Ishikawa (cell line): ENCODE measurements at regions not wholly inside any gene's neighbourhood (a gene's known extent, or its start where the extent isn't known, plus 50 kb on each side); places are given as distances from the start of the nearest gene placed in this dataset.

ENCODE experiments used
- CREB1 ChIP-seq: IDR thresholded peaks from 2 replicates; pipeline ENCODE4 v1.6.1; 2012; ENCODE audit warnings: low read depth
- EP300 ChIP-seq: IDR thresholded peaks from 2 replicates; pipeline ENCODE4 v1.6.1; 2012; ENCODE audit warnings: borderline replicate concordance
- FOXM1 ChIP-seq: IDR thresholded peaks from 2 replicates; pipeline ENCODE4 v1.6.1; 2012; ENCODE audit warnings: low read depth, borderline replicate concordance
- NFIC ChIP-seq: IDR thresholded peaks from 2 replicates; pipeline ENCODE4 v1.6.1; 2012
- RAD21 ChIP-seq: IDR thresholded peaks from 2 replicates; pipeline ENCODE4 v1.6.1; 2012; ENCODE audit warnings: low read depth
- TCF12 ChIP-seq: IDR thresholded peaks from 2 replicates; pipeline ENCODE4 v1.6.1; 2012; ENCODE audit warnings: low read depth
- TEAD4 ChIP-seq: IDR thresholded peaks from 2 replicates; pipeline ENCODE4 v1.6.1; 2012
- ZBTB7A ChIP-seq: IDR thresholded peaks from 2 replicates; pipeline ENCODE4 v1.6.1; 2012; ENCODE audit warnings: low read depth
- TF ChIP-seq, protein P1 (sequence below): IDR thresholded peaks from 2 replicates; pipeline ENCODE4 v1.6.1; 2012
- TF ChIP-seq, protein P2 (sequence below): IDR thresholded peaks from 2 replicates; pipeline ENCODE4 v1.6.1; 2012; ENCODE audit warnings: low read depth, mild to moderate bottlenecking
- TF ChIP-seq, protein P3 (sequence below): IDR thresholded peaks from 2 replicates; pipeline ENCODE4 v1.6.1; 2012

DNA sequence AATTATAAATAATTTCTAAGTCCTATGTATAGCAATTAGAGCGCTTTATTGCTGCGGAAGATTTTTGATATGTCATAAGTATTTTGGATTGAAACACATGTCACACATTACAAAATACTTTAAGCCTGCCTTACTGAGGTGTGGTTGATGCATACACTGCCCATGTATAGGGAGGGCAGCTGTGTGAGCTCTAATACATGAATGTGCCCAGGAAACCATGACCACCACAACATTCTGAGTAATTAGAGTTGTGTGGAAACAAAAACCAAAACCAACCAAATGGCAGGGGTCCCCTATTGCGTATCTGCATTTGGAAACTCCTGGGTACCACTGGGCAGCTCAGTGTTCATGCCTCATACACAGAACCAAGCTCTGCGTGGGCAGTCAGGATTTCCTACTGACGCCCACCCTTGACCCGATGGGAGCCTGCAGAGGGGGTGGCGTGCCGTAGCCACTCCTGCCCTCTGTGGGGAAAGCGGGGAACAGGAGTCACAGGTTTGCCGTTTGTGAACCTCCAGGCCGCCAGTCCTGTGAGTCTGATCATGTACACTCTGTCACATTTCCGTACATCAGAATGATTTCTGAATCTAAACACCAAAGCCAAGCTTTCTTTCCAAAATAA is 50.9 kb upstream of the PDE10A start:
- TF ChIP-seq NFIC (no peak), TEAD4 (no peak), EP300 (no peak), FOXM1 (no peak), ZBTB7A (no peak), TCF12 (no peak), RAD21 (no peak), CREB1 (no peak)
- TF ChIP-seq, protein P1, sequence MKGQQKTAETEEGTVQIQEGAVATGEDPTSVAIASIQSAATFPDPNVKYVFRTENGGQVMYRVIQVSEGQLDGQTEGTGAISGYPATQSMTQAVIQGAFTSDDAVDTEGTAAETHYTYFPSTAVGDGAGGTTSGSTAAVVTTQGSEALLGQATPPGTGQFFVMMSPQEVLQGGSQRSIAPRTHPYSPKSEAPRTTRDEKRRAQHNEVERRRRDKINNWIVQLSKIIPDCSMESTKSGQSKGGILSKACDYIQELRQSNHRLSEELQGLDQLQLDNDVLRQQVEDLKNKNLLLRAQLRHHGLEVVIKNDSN, result no peak
- TF ChIP-seq, protein P2, sequence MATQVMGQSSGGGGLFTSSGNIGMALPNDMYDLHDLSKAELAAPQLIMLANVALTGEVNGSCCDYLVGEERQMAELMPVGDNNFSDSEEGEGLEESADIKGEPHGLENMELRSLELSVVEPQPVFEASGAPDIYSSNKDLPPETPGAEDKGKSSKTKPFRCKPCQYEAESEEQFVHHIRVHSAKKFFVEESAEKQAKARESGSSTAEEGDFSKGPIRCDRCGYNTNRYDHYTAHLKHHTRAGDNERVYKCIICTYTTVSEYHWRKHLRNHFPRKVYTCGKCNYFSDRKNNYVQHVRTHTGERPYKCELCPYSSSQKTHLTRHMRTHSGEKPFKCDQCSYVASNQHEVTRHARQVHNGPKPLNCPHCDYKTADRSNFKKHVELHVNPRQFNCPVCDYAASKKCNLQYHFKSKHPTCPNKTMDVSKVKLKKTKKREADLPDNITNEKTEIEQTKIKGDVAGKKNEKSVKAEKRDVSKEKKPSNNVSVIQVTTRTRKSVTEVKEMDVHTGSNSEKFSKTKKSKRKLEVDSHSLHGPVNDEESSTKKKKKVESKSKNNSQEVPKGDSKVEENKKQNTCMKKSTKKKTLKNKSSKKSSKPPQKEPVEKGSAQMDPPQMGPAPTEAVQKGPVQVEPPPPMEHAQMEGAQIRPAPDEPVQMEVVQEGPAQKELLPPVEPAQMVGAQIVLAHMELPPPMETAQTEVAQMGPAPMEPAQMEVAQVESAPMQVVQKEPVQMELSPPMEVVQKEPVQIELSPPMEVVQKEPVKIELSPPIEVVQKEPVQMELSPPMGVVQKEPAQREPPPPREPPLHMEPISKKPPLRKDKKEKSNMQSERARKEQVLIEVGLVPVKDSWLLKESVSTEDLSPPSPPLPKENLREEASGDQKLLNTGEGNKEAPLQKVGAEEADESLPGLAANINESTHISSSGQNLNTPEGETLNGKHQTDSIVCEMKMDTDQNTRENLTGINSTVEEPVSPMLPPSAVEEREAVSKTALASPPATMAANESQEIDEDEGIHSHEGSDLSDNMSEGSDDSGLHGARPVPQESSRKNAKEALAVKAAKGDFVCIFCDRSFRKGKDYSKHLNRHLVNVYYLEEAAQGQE, result no peak
- TF ChIP-seq, protein P3, sequence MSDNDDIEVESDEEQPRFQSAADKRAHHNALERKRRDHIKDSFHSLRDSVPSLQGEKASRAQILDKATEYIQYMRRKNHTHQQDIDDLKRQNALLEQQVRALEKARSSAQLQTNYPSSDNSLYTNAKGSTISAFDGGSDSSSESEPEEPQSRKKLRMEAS, result no peak
